ENCODE measurements at regions not wholly inside any gene's neighbourhood (a gene's known extent, or its start where the extent isn't known, plus 50 kb on each side); places are given as distances from the start of the nearest gene placed in this dataset.

DNA sequence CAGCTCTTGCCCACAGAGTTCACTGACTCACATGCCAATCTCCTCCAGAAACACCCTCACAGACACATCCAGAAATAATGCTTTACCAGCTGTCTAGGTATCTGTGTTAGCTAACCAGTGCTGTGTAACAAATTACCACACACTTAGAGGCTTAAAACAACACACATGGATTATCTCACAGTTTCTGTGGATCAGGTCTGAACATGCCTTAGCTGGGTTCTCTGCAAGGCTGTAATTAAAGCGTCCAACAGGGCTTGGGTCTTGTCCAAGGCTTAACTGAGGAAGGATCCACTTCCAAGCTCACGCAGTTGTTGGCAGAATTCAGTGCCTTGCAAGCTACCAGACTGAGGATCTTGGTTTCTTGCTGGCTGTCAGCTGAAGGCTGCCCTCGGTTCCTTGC is 92.5 kb upstream of the RGS4 start:
- TF ChIP-seq EZH2 (IDR thresholded peaks at IDR 0.05): no peak
- no peak for TF ChIP-seq POLR2AphosphoS5 (IDR thresholded peaks at IDR 0.05; ENCODE audit: borderline replicate concordance, low read depth, low read length)
- TF ChIP-seq FOXP2 (optimal IDR thresholded peaks at IDR 0.05; ENCODE audit: control extremely low read depth, extremely low read length, insufficient read depth): no peak
